Osteoblast (primary cell): ENCODE measurements at regions not wholly inside any gene's neighbourhood (a gene's known extent, or its start where the extent isn't known, plus 50 kb on each side); places are given as distances from the start of the nearest gene placed in this dataset.

Experiments
- DNase-seq: peaks from one replicate; pipeline ENCODE4 v3.0.0; 2011; ENCODE audit warnings: low spot score, mixed read lengths; ENCODE audit not compliant: insufficient read length; ENCODE audit errors: missing footprints
- H2AFZ ChIP-seq: 2 replicates; pipeline ENCODE4 v1.6.0; 2011; ENCODE audit warnings: mild to moderate bottlenecking, low read length
- H3K27ac ChIP-seq: 2 replicates; pipeline ENCODE4 v1.5.1; 2011; ENCODE audit warnings: mild to moderate bottlenecking, low read depth, low read length, moderate library complexity
- H3K27me3 ChIP-seq: 2 replicates; pipeline ENCODE4 v1.6.0; 2012; ENCODE audit warnings: mild to moderate bottlenecking, control low read depth, inconsistent platforms, low read length, moderate library complexity; ENCODE audit not compliant: insufficient read depth
- H3K36me3 ChIP-seq: 2 replicates; pipeline ENCODE4 v1.5.1; 2011; ENCODE audit warnings: mild to moderate bottlenecking, low read length, control low read depth, moderate library complexity; ENCODE audit not compliant: insufficient read depth
- H3K4me1 ChIP-seq: 2 replicates; pipeline ENCODE4 v1.5.1; 2011; ENCODE audit warnings: mild to moderate bottlenecking, low read length, control low read depth, moderate library complexity; ENCODE audit not compliant: insufficient read depth
- H3K4me2 ChIP-seq: 2 replicates; pipeline ENCODE4 v1.6.0; 2011; ENCODE audit warnings: mild to moderate bottlenecking, low read length; ENCODE audit not compliant: insufficient read depth
- H3K4me3 ChIP-seq: fragments of 200-600 bp; sonication (generic); 3 replicates; pipeline ENCODE4 v1.5.1; 2012; ENCODE audit warnings: mild to moderate bottlenecking, low read length, inconsistent platforms; ENCODE audit not compliant: insufficient read depth
- H3K79me2 ChIP-seq: 2 replicates; pipeline ENCODE4 v1.6.0; 2012; ENCODE audit warnings: mild to moderate bottlenecking, low read length, control low read depth, inconsistent platforms; ENCODE audit not compliant: insufficient read depth
- H3K9me3 ChIP-seq: 2 replicates; pipeline ENCODE4 v1.5.1; 2011; ENCODE audit warnings: low read depth, low read length, control low read depth
- H4K20me1 ChIP-seq: 2 replicates; pipeline ENCODE4 v1.6.0; 2012; ENCODE audit warnings: mild to moderate bottlenecking, low read length, control low read depth; ENCODE audit not compliant: insufficient read depth
- TF ChIP-seq, protein P1 (sequence below): IDR thresholded peaks from 2 replicates; pipeline ENCODE4 v1.5.1; 2011; ENCODE audit warnings: mild to moderate bottlenecking, low read depth, low read length, moderate library complexity; ENCODE audit errors: extremely low read depth

DNA sequence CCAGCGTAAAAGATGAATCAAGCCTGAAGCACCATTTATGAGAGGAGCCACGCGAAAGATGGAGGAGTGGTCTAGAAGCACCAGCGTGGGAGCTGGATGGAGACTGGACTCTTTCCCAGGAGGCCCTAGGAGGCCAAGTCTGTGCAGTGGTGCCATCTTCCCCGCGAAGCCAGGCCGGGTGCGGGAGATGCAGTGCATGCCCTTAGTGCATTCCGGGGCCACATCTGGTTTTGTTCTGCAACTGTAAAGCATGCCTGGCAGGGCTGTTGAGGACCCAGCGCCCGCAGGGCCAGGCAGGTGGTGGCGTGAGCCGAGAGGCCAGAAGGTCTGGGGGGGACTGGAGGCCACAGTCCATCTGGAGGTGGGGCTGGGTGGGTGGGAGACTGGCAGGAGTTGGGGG, 78.6 kb upstream of the ADRA2C start:
- Histone ChIP-seq H3K4me1 (no peaks in the 10 kb centered on the region), H3K4me3 (no peak overlapping the region), H4K20me1 (no peaks in the 10 kb centered on the region), H3K27me3 (peaks cover 5% of the 10 kb centered on the region), H3K36me3 (no peaks in the 10 kb centered on the region), H3K4me2 (no peak overlapping the region), H3K79me2 (no peaks in the 10 kb centered on the region), H3K9me3 (no peaks in the 10 kb centered on the region), H2AFZ (no peak overlapping the region), H3K27ac (no peak overlapping the region)
- TF ChIP-seq, protein P1, sequence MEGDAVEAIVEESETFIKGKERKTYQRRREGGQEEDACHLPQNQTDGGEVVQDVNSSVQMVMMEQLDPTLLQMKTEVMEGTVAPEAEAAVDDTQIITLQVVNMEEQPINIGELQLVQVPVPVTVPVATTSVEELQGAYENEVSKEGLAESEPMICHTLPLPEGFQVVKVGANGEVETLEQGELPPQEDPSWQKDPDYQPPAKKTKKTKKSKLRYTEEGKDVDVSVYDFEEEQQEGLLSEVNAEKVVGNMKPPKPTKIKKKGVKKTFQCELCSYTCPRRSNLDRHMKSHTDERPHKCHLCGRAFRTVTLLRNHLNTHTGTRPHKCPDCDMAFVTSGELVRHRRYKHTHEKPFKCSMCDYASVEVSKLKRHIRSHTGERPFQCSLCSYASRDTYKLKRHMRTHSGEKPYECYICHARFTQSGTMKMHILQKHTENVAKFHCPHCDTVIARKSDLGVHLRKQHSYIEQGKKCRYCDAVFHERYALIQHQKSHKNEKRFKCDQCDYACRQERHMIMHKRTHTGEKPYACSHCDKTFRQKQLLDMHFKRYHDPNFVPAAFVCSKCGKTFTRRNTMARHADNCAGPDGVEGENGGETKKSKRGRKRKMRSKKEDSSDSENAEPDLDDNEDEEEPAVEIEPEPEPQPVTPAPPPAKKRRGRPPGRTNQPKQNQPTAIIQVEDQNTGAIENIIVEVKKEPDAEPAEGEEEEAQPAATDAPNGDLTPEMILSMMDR = no peak
- DNase-seq = no peak

DNA sequence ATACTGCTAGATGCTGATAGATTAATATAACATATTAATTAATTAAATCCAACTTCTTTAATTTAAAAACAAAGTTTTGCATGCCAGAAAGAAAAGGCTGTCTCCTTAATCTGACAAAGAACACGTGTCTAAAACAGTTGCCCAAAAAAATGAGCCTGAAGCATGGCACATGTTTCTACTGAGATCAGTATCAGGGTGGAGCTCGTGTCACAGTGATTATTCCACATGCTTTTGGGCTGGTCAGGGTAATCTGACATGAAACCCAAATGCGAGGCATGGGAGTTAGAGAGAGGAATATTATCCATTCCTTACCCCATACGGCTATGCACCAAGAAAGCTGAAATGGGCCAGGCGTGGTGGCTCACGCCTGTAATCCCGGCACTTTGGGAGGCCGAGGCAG, 79.4 kb upstream of the ADRA2C start:
- H3K79me2 ChIP-seq = no peaks in the 10 kb centered on the region
- no peaks in the 10 kb centered on the region for H3K9me3 ChIP-seq
- no peak overlapping the region for H3K27ac ChIP-seq
- H2AFZ ChIP-seq = no peak overlapping the region
- no peak overlapping the region for H3K4me3 ChIP-seq
- TF ChIP-seq, protein P1 = no peak
- H3K4me2 ChIP-seq = no peak overlapping the region
- no peaks in the 10 kb centered on the region for H4K20me1 ChIP-seq
- peaks cover 5% of the 10 kb centered on the region for H3K27me3 ChIP-seq
- H3K4me1 ChIP-seq = no peaks in the 10 kb centered on the region
- no peaks in the 10 kb centered on the region for H3K36me3 ChIP-seq
- DNase-seq = no peak

DNA sequence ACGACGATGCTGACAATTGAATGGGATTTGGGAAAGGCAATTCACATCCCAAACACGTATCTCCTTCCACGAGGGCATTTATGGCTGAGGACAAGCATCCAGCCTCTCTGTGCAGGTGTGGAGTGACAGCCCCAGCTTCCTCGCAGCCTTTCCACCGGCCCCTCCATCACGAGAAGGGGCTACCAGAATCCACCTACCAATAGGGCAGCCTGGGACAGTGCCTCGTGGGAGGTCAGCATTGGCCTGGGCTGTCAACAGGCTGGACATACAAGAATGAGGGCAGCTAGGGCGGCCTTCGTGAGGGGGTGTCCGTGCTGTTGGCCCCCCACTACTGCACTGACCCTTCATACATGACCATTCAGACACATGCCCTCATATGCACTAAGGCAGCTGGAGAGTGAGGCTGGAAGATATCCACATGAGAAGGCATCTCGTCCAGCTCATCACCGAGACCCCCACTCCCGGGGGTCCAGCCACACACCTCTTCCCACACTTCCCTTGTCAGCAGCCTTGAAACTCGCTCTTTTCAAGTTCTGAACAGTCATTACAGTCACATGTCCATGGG, 81.0 kb upstream of the ADRA2C start:
- no peak for DNase-seq
- Histone ChIP-seq H4K20me1 (no peaks in the 10 kb centered on the region), H3K4me3 (no peak overlapping the region), H3K4me1 (no peaks in the 10 kb centered on the region), H3K4me2 (no peak overlapping the region), H3K36me3 (no peaks in the 10 kb centered on the region), H3K79me2 (no peaks in the 10 kb centered on the region), H3K27ac (no peak overlapping the region), H3K9me3 (no peaks in the 10 kb centered on the region), H3K27me3 (peaks cover 8% of the 10 kb centered on the region), H2AFZ (no peak overlapping the region)
- TF ChIP-seq, protein P1 = no peak

DNA sequence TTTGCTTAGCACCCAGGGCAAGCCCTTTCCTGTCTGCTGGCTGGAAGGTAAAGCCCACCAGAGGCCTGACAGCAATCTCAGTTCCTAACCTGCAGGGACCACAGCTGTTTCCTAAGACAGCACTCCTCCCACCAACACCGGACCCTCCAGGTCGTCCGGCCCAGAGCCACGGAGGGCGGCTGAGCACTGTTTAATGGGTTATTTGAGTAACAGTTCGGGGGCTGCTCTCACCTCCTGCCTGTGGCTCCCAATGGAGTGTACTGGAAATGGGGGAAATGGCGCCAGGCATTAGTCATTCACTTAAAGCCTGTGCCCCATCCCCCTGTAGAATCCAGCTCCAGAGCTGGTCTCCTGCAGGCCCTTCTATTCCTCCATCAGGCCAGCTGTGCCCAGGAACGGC, 81.6 kb upstream of the ADRA2C start:
- Histone ChIP-seq H3K36me3 (no peaks in the 10 kb centered on the region), H3K4me3 (no peak overlapping the region), H3K4me2 (no peak overlapping the region), H3K27me3 (peaks cover 8% of the 10 kb centered on the region), H3K27ac (no peak overlapping the region), H4K20me1 (no peaks in the 10 kb centered on the region), H2AFZ (no peak overlapping the region), H3K4me1 (no peaks in the 10 kb centered on the region), H3K79me2 (no peaks in the 10 kb centered on the region), H3K9me3 (no peaks in the 10 kb centered on the region)
- TF ChIP-seq, protein P1 = no peak
- DNase-seq = no peak
